ENCODE measurements at regions not wholly inside any gene's neighbourhood (a gene's known extent, or its start where the extent isn't known, plus 50 kb on each side); places are given as distances from the start of the nearest gene placed in this dataset.

- H2AFZ ChIP-seq (ENCODE audit: low read length): no peak overlapping the region
These were observed 235.4 kb downstream of the DMRT2 start for GRCh38 chr9:1285526-1285925.

GRCh38 chr9:1292384-1292783, 242.2 kb downstream of the DMRT2 start:
- Histone ChIP-seq H3K4me2 (ENCODE audit: extremely low read depth, insufficient read depth, low read length) (no peak overlapping the region), H3K27ac (ENCODE audit: insufficient read depth, low read length) (no peak overlapping the region), H3K9ac (ENCODE audit: insufficient read depth, low read length) (no peak overlapping the region), H3K36me3 (ENCODE audit: control insufficient read depth, insufficient read depth, low read length) (no peaks in the 10 kb centered on the region), H3K9me3 (ENCODE audit: control insufficient read depth, insufficient read depth, low read depth, low read length) (no peaks in the 10 kb centered on the region), H3K4me1 (ENCODE audit: control insufficient read depth, extremely low read depth, insufficient read depth, low read length) (no peaks in the 10 kb centered on the region), H3K27me3 (ENCODE audit: control insufficient read depth, insufficient read depth, low read length) (no peaks in the 10 kb centered on the region), H3K79me2 (ENCODE audit: control insufficient read depth, insufficient read depth, low read length) (no peaks in the 10 kb centered on the region), H2AFZ (ENCODE audit: low read length) (no peak overlapping the region), H4K20me1 (ENCODE audit: control insufficient read depth, extremely low read depth, insufficient read depth, low read length) (no peaks in the 10 kb centered on the region), H3K4me3 (replicated peaks in 1 of 4; ENCODE audit: control extremely low read depth in 1 of 4, insufficient read depth in 1 of 4, low read depth in 3 of 4, low read length in 4 of 4) (no peak overlapping the region)
- TF ChIP-seq EZH2 (IDR thresholded peaks at IDR 0.05; ENCODE audit: low read length, missing control alignments) (no peak), CTCF (conservative IDR thresholded peaks at IDR 0.05 in 1 of 2, IDR thresholded peaks at IDR 0.05 in 1 of 2; ENCODE audit: low read depth in 1 of 2, low read length in 2 of 2) (no peak)
- no peak for DNase-seq (ENCODE audit: low read depth in 2 of 2)

More at GRCh38 chr9:1285526-1285925, 235.4 kb downstream of the DMRT2 start:
- Histone ChIP-seq H3K27me3 (ENCODE audit: control insufficient read depth, insufficient read depth, low read length) (no peaks in the 10 kb centered on the region), H3K27ac (ENCODE audit: insufficient read depth, low read length) (no peak overlapping the region), H4K20me1 (ENCODE audit: control insufficient read depth, extremely low read depth, insufficient read depth, low read length) (no peaks in the 10 kb centered on the region), H3K36me3 (ENCODE audit: control insufficient read depth, insufficient read depth, low read length) (no peaks in the 10 kb centered on the region), H3K4me3 (replicated peaks in 1 of 4; ENCODE audit: control extremely low read depth in 1 of 4, insufficient read depth in 1 of 4, low read depth in 3 of 4, low read length in 4 of 4) (no peak overlapping the region), H3K9ac (ENCODE audit: insufficient read depth, low read length) (no peak overlapping the region), H3K4me1 (ENCODE audit: control insufficient read depth, extremely low read depth, insufficient read depth, low read length) (no peaks in the 10 kb centered on the region), H3K9me3 (ENCODE audit: control insufficient read depth, insufficient read depth, low read depth, low read length) (no peaks in the 10 kb centered on the region), H3K79me2 (ENCODE audit: control insufficient read depth, insufficient read depth, low read length) (no peaks in the 10 kb centered on the region), H3K4me2 (ENCODE audit: extremely low read depth, insufficient read depth, low read length) (no peak overlapping the region)
- TF ChIP-seq CTCF (conservative IDR thresholded peaks at IDR 0.05 in 1 of 2, IDR thresholded peaks at IDR 0.05 in 1 of 2; ENCODE audit: low read depth in 1 of 2, low read length in 2 of 2) (no peak), EZH2 (IDR thresholded peaks at IDR 0.05; ENCODE audit: low read length, missing control alignments) (no peak)
- DNase-seq (ENCODE audit: low read depth in 2 of 2): no peak

- Histone ChIP-seq H2AFZ (ENCODE audit: low read length) (no peak overlapping the region), H3K27me3 (ENCODE audit: control insufficient read depth, insufficient read depth, low read length) (no peaks in the 10 kb centered on the region), H4K20me1 (ENCODE audit: control insufficient read depth, extremely low read depth, insufficient read depth, low read length) (no peaks in the 10 kb centered on the region), H3K36me3 (ENCODE audit: control insufficient read depth, insufficient read depth, low read length) (no peaks in the 10 kb centered on the region), H3K9me3 (ENCODE audit: control insufficient read depth, insufficient read depth, low read depth, low read length) (no peaks in the 10 kb centered on the region), H3K4me2 (ENCODE audit: extremely low read depth, insufficient read depth, low read length) (no peak overlapping the region), H3K9ac (ENCODE audit: insufficient read depth, low read length) (no peak overlapping the region), H3K27ac (ENCODE audit: insufficient read depth, low read length) (no peak overlapping the region), H3K4me3 (replicated peaks in 1 of 4; ENCODE audit: control extremely low read depth in 1 of 4, insufficient read depth in 1 of 4, low read depth in 3 of 4, low read length in 4 of 4) (no peak overlapping the region), H3K79me2 (ENCODE audit: control insufficient read depth, insufficient read depth, low read length) (no peaks in the 10 kb centered on the region), H3K4me1 (ENCODE audit: control insufficient read depth, extremely low read depth, insufficient read depth, low read length) (no peaks in the 10 kb centered on the region)
- no peak for TF ChIP-seq CTCF (conservative IDR thresholded peaks at IDR 0.05 in 1 of 2, IDR thresholded peaks at IDR 0.05 in 1 of 2; ENCODE audit: low read depth in 1 of 2, low read length in 2 of 2)
- TF ChIP-seq EZH2 (IDR thresholded peaks at IDR 0.05; ENCODE audit: low read length, missing control alignments): no peak
- no peak for DNase-seq (ENCODE audit: low read depth in 2 of 2)
These were observed 244.6 kb downstream of the DMRT2 start for GRCh38 chr9:1294641-1295258.

All from fibroblast of lung (primary cell).